Tibial nerve (tissue), 4 donors: ENCODE measurements at regions not wholly inside any gene's neighbourhood (a gene's known extent, or its start where the extent isn't known, plus 50 kb on each side); places are given as distances from the start of the nearest gene placed in this dataset.

Source experiments
- EP300 ChIP-seq, 2 donors: sonication (generic); formaldehyde crosslinking; IDR thresholded peaks; one replicate each; pipeline ENCODE4 v1.6.1; 2017; ENCODE audit warnings: antibody characterized with exemption in 2 of 2, mild to moderate bottlenecking in 1 of 2
- POLR2A ChIP-seq, 2 donors: fragments of 450-650 bp; IDR thresholded peaks; one replicate each; pipeline ENCODE4 v1.6.1; 2017; ENCODE audit warnings: antibody characterized with exemption in 2 of 2, mild to moderate bottlenecking in 2 of 2, moderate library complexity in 2 of 2
- TF ChIP-seq, protein P1 (sequence below), 5 experiments: fragments of 200-600 bp in 3 of 5; fragments of 450-650 bp in 2 of 5; sonication (generic) in 3 of 5; IDR thresholded peaks; one replicate each; pipeline ENCODE4 v1.5.1; 2016 to 2019; ENCODE audit warnings: antibody characterized with exemption in 5 of 5, mild to moderate bottlenecking in 3 of 5, moderate library complexity in 2 of 5

DNA sequence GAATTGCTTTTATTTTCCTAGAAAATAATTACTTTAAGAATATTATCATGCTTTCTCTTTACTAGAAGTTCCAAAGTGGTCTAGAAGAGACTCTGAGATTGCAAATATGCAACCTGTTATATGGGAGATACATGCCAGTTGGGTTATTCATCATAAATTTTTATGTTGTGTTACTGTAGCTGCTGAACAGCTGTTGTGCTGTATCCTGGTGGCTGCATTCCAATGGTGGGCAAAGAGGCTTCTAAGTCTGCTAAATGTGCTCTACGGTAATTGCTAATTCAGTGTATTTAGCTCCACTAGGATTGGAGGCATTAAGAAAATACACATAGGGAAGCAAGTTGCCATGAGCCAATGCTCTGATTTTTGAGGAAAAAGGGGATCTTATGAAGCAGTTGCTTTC is 409.0 kb downstream of the TUSC7 start:
- TF ChIP-seq, protein P1, sequence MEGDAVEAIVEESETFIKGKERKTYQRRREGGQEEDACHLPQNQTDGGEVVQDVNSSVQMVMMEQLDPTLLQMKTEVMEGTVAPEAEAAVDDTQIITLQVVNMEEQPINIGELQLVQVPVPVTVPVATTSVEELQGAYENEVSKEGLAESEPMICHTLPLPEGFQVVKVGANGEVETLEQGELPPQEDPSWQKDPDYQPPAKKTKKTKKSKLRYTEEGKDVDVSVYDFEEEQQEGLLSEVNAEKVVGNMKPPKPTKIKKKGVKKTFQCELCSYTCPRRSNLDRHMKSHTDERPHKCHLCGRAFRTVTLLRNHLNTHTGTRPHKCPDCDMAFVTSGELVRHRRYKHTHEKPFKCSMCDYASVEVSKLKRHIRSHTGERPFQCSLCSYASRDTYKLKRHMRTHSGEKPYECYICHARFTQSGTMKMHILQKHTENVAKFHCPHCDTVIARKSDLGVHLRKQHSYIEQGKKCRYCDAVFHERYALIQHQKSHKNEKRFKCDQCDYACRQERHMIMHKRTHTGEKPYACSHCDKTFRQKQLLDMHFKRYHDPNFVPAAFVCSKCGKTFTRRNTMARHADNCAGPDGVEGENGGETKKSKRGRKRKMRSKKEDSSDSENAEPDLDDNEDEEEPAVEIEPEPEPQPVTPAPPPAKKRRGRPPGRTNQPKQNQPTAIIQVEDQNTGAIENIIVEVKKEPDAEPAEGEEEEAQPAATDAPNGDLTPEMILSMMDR (IDR thresholded peaks at IDR 0.05): no peak
- TF ChIP-seq POLR2A (IDR thresholded peaks at IDR 0.05) (no peak), EP300 (IDR thresholded peaks at IDR 0.05) (no peak)
